22Rv1 (cell line): ENCODE measurements at regions not wholly inside any gene's neighbourhood (a gene's known extent, or its start where the extent isn't known, plus 50 kb on each side); places are given as distances from the start of the nearest gene placed in this dataset.

ENCODE experiments used
- CTCF ChIP-seq: fragments of 450-650 bp; IDR thresholded peaks from 2 replicates; pipeline ENCODE4 v1.5.1; 2017; ENCODE audit warnings: mild to moderate bottlenecking
- ZFX ChIP-seq: fragments of 450-650 bp; IDR thresholded peaks from 2 replicates; pipeline ENCODE4 v1.6.1; 2017; ENCODE audit warnings: antibody characterized with exemption, borderline replicate concordance

- TF ChIP-seq CTCF (no peak), ZFX (no peak)
Observed at GRCh38 chr16:72475688-72476087, 303.7 kb upstream of the PMFBP1 start.
